GM12865 (cell line): ENCODE measurements at regions not wholly inside any gene's neighbourhood (a gene's known extent, or its start where the extent isn't known, plus 50 kb on each side); places are given as distances from the start of the nearest gene placed in this dataset.

ENCODE experiments used
- DNase-seq: peaks from one replicate; pipeline ENCODE4 v3.0.0; 2010; ENCODE audit warnings: low read depth
- H3K4me3 ChIP-seq: 2 replicates; pipeline ENCODE4 v1.5.1; 2011; ENCODE audit warnings: mild to moderate bottlenecking, low read depth, low read length, control low read depth
- TF ChIP-seq, protein P1 (sequence below): IDR thresholded peaks from 2 replicates; pipeline ENCODE4 v1.5.1; 2011; ENCODE audit warnings: low read length, control low read depth, low read depth, inconsistent platforms; ENCODE audit not compliant: insufficient read depth; ENCODE audit errors: missing control alignments

GRCh38 chr11:28730889-28731288, 622.7 kb downstream of the METTL15 start:
- DNase-seq: peak; percentile 11
- TF ChIP-seq, protein P1, sequence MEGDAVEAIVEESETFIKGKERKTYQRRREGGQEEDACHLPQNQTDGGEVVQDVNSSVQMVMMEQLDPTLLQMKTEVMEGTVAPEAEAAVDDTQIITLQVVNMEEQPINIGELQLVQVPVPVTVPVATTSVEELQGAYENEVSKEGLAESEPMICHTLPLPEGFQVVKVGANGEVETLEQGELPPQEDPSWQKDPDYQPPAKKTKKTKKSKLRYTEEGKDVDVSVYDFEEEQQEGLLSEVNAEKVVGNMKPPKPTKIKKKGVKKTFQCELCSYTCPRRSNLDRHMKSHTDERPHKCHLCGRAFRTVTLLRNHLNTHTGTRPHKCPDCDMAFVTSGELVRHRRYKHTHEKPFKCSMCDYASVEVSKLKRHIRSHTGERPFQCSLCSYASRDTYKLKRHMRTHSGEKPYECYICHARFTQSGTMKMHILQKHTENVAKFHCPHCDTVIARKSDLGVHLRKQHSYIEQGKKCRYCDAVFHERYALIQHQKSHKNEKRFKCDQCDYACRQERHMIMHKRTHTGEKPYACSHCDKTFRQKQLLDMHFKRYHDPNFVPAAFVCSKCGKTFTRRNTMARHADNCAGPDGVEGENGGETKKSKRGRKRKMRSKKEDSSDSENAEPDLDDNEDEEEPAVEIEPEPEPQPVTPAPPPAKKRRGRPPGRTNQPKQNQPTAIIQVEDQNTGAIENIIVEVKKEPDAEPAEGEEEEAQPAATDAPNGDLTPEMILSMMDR: no peak
- H3K4me3 ChIP-seq: no peak overlapping the region

GRCh38 chr11:28730336-28730735, 622.1 kb downstream of the METTL15 start:
- DNase-seq: no peak
- TF ChIP-seq, protein P1: no peak
- no peak overlapping the region for H3K4me3 ChIP-seq

GRCh38 chr11:28729339-28729738, 621.2 kb downstream of the METTL15 start:
- DNase-seq: no peak
- no peak overlapping the region for H3K4me3 ChIP-seq
- TF ChIP-seq, protein P1: no peak

DNA sequence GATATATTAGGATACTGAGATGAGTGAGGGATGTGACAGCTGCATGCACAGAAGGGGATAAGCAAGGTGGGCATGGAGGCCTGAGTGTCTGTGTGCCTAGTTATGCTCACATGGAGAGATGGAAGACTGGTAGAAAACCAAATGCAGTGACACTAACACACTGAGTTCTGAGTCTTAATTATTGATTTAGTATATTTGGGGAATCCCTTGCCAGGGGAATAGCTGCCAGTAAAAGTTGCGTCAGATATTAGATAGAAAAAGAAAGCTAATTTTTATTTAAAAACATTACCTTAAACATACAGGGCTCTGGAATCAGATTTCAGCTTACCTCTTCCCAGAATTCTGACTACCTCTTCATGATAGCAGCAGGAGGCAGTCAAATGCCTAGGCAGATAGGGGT, 620.5 kb downstream of the METTL15 start:
- no peak for DNase-seq
- TF ChIP-seq, protein P1: no peak
- H3K4me3 ChIP-seq: no peak overlapping the region

- DNase-seq: no peak
- TF ChIP-seq, protein P1: no peak
- H3K4me3 ChIP-seq: no peak overlapping the region
These were observed 619.1 kb downstream of the METTL15 start for GRCh38 chr11:28727254-28727653.

GRCh38 chr11:28726432-28726831, 618.2 kb downstream of the METTL15 start:
- no peak for DNase-seq
- TF ChIP-seq, protein P1: no peak

GRCh38 chr11:28715726-28716125, 607.5 kb downstream of the METTL15 start:
- no peak overlapping the region for H3K4me3 ChIP-seq
- no peak for DNase-seq
- TF ChIP-seq, protein P1: no peak

More at GRCh38 chr11:28726432-28726831, 618.2 kb downstream of the METTL15 start:
- no peak overlapping the region for H3K4me3 ChIP-seq
